Stimulated activated CD8-positive, alpha-beta memory T cell treated with anti-CD3 and anti-CD28 coated beads, Interleukin-7, amount 100 ng/mL, for 1 hour (primary cell): ENCODE measurements at regions not wholly inside any gene's neighbourhood (a gene's known extent, or its start where the extent isn't known, plus 50 kb on each side); places are given as distances from the start of the nearest gene placed in this dataset.

Experiments
- DNase-seq, 2 donors: peaks; one replicate each; pipeline ENCODE4 v3.0.0-alpha.2; 2020; ENCODE audit warnings: low read depth in 2 of 2

GRCh38 chr2:14330884-14331283 is 301.6 kb upstream of the LRATD1 start:
- no peak for DNase-seq

- no peak for DNase-seq
These were observed 295.6 kb upstream of the LRATD1 start for GRCh38 chr2:14336759-14337382.

GRCh38 chr2:14340703-14341102 is 291.8 kb upstream of the LRATD1 start:
- no peak for DNase-seq

- DNase-seq: no peak
These were observed 290.2 kb upstream of the LRATD1 start for GRCh38 chr2:14342313-14342712.

- DNase-seq: no peak
These were observed 288.2 kb upstream of the LRATD1 start for GRCh38 chr2:14344355-14344754.

- no peak for DNase-seq
These were observed 284.3 kb upstream of the LRATD1 start for GRCh38 chr2:14348247-14348646.

GRCh38 chr2:14350856-14351255 is 281.7 kb upstream of the LRATD1 start:
- no peak for DNase-seq

GRCh38 chr2:14352067-14352466 is 280.4 kb upstream of the LRATD1 start:
- DNase-seq: no peak

GRCh38 chr2:14354231-14354630 is 278.3 kb upstream of the LRATD1 start:
- DNase-seq: no peak

- DNase-seq: no peak
These were observed 277.4 kb upstream of the LRATD1 start for GRCh38 chr2:14355102-14355501.

- DNase-seq: no peak
These were observed 274.2 kb upstream of the LRATD1 start for GRCh38 chr2:14358339-14358738.

- no peak for DNase-seq
These were observed 273.7 kb upstream of the LRATD1 start for GRCh38 chr2:14358774-14359173.

GRCh38 chr2:14363137-14363536 is 269.4 kb upstream of the LRATD1 start:
- no peak for DNase-seq

GRCh38 chr2:14363976-14364375 is 268.5 kb upstream of the LRATD1 start:
- no peak for DNase-seq

GRCh38 chr2:14364471-14364870 is 268.0 kb upstream of the LRATD1 start:
- DNase-seq: no peak

- no peak for DNase-seq
These were observed 247.5 kb upstream of the LRATD1 start for GRCh38 chr2:14385043-14385442.

GRCh38 chr2:14387332-14387731 is 245.2 kb upstream of the LRATD1 start:
- DNase-seq: no peak

- no peak for DNase-seq
These were observed 243.8 kb upstream of the LRATD1 start for GRCh38 chr2:14388724-14389123.

- no peak for DNase-seq
These were observed 235.9 kb upstream of the LRATD1 start for GRCh38 chr2:14396533-14397083.

- DNase-seq: no peak
These were observed 233.9 kb upstream of the LRATD1 start for GRCh38 chr2:14398641-14399040.

- DNase-seq: no peak
These were observed 230.6 kb upstream of the LRATD1 start for GRCh38 chr2:14401873-14402272.

GRCh38 chr2:14408695-14409094 is 223.8 kb upstream of the LRATD1 start:
- no peak for DNase-seq

GRCh38 chr2:14417551-14417950 is 215.0 kb upstream of the LRATD1 start:
- DNase-seq: no peak

GRCh38 chr2:14418115-14418514 is 214.4 kb upstream of the LRATD1 start:
- no peak for DNase-seq
